ENCODE measurements at regions not wholly inside any gene's neighbourhood (a gene's known extent, or its start where the extent isn't known, plus 50 kb on each side); places are given as distances from the start of the nearest gene placed in this dataset.

DNA sequence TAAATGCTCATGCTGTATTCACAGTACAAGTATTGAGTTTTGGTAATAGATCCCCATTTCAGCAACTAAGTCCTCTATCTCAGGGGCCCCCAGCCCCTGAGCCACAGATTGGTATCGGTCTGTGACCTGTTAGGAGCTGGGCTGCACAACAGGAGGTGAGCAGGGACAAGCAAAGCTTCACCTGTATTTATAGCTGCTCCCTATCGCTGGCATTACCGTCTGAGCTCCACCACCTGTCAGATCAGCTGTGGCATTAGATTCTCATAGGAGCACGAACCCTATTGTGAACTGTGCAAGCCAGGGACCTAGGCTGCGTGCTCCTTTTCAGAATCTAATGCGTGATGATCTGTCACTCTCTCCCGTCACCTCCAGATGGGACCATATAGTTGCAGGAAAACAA, 262.8 kb upstream of the UBE2E2 start:
- DNase-seq (ENCODE audit: low read depth) = no peak

GRCh38 chr3:22942981-22943380, 260.1 kb upstream of the UBE2E2 start:
- DNase-seq (ENCODE audit: low read depth) = no peak

GRCh38 chr3:22947851-22948250, 255.3 kb upstream of the UBE2E2 start:
- DNase-seq (ENCODE audit: low read depth) = no peak

GRCh38 chr3:22951910-22952309, 251.2 kb upstream of the UBE2E2 start:
- no peak for DNase-seq (ENCODE audit: low read depth)

- no peak for DNase-seq (ENCODE audit: low read depth)
Measured at GRCh38 chr3:22952860-22953259, 250.3 kb upstream of the UBE2E2 start.

DNA sequence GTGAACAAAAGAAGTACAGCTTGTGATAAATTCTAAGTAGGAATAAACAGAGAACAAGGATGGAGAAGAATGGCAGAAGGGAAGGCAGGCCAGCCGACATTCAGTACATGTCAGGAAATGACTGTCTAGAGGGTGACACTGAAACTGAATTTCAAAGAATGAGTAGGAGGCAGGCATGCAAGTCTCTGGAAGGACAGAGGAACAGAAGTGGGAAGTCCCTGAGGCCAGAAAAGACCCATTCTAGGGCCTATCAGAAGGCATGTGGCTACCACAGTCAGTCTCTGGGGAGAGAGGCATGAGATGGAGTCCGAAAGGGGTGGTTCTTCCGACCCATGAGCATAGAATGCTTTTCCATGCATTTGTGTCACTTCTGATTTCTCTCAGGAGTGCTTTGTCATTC, 243.5 kb upstream of the UBE2E2 start:
- no peak for DNase-seq (ENCODE audit: low read depth)

DNA sequence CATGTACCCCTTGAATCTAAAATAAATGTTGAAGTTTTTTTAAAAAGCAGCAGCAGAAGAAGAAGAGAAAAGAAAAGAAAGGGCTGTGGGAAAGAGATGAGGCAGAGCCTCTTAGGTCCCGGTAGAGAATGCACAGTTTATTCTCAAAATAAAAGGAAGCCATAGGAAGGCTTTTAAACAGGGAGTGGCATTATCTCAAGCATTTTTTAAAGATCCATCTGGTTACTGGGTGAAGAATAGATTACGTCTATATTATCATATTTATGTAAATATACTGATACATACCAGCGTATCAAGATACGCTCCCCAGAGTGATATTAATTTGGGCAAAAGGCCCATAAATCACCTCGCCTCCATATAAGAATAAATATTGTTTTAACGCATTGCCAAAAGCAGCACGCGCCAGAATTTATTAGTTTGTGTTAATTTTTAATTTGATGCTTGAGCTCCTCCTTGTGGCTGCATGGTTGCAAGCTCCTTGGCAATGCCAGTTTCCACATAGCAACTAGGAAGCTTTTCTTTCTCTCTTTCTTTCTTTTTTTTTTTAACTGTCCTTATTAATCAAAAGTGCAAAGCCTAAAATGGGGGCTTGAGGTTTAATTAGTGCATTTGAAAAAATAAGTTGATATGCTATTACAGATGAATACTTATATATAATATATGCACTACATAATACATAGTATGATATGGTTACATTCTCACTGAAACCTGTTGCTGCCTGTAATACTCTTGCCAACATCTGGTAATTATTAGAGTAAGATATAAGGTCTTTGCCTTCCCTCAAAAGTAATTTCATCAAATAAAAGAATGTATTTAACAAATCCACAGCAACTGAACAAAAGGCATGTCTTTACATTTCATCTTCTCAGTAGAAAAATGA, 242.8 kb upstream of the UBE2E2 start:
- no peak for DNase-seq (ENCODE audit: low read depth)

DNA sequence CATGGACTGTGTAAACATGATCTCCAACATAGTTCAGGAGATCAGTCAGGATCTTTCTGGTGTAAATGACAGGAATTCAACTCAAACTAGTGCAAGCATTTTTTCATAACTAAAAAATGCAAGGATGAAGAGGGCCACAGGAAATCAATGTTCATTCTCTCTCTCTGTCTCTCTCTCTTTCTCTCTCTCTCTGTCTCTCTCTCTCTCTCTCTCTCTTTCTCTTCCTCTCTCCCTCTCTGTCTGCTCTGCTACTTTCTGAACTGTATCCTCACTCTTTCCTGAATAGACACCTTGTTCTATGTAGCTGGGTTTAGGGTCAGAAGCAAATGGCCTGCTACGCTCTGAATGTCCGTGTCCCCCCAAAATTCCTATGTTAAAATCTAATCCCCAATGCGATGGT, 240.9 kb upstream of the UBE2E2 start:
- no peak for DNase-seq (ENCODE audit: low read depth)

DNA sequence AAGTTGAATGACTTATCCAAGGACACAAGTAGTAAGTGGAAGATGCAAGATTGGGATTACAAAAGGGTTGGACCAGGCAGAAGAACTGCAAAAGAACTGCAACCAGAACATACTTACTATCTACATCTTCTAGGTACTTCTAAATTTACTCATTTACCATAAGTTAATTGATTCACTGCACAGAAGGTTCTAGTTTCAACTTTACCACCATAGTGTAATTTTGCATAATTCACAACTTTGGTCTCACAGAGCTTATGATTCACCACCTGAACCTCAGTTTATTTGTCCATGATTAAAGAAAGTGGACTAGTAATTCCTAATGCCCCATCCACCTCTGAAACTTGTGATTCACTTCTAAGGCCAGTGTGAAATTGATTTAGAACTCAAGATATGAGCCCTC, 236.8 kb upstream of the UBE2E2 start:
- no peak for DNase-seq (ENCODE audit: low read depth)

GRCh38 chr3:22969276-22969675, 233.9 kb upstream of the UBE2E2 start:
- no peak for DNase-seq (ENCODE audit: low read depth)

DNA sequence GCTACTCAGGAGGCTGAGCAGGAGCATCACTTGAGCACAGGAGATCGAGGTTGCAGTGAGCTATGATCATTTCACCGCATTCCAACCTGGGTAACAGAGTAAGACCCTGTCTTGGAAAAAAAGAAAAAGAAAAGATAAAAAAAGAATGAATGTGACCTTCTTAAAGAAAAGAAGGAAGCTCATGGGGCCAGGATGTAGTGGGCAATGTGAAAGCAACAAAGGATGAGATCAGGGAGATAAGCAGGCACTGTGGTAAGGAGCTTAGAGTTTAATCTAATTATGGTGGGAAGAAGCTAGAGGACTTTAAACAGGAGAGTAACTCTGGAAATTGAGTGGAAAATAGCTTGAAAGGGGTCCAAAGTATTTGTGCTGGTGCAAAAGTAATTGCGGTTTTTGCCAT, 231.6 kb upstream of the UBE2E2 start:
- DNase-seq (ENCODE audit: low read depth) = no peak

DNA sequence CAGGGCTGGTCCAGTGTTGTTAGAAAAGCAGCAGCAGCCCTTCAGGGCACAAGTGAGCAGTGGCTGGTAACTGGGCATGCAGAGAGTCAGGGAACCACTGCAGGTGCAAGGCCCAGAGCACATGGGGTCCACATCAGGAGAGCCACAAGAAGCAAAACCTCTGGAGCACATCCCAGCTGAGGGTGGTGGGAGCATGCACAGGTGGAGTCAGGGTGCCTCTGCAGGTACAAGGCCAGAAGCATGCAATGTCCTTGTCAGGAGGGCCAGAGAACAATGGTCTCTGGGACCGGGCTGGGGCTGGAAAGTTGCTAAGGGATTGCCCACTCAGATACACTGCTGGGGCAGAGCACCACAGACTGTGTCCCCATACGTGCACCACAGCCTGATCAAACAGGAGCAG, 226.1 kb upstream of the UBE2E2 start:
- no peak for DNase-seq (ENCODE audit: low read depth)

DNA sequence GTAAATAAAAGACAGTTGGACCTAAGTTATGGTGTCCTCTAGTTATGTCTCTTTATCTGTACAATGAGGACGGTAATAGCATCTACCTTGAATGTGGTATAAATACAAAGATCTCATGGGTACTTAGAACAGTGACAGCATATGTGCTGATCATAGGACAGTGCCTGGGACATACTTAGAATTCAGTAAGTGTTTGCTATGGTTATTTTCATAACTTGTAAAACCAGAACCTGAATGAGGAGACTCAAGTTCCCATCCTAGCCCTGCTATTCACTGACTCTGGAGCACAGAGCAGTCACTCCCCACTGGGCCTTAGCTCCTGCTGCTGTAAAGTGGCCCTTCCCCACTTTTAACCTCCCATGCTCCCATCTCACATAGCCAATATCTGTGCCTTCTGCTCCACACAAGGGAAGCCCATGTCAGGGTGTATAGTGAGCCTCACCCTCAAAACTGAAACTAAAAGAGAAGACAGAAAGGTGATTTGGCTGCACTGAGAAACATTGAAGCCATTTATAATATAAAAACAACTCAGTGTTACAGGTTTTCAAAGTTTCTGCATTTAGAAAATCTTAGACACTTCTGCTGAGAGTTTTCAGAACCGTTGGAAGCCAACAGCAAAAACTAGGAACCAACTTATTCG, 225.4 kb upstream of the UBE2E2 start:
- DNase-seq (ENCODE audit: low read depth) = no peak

DNA sequence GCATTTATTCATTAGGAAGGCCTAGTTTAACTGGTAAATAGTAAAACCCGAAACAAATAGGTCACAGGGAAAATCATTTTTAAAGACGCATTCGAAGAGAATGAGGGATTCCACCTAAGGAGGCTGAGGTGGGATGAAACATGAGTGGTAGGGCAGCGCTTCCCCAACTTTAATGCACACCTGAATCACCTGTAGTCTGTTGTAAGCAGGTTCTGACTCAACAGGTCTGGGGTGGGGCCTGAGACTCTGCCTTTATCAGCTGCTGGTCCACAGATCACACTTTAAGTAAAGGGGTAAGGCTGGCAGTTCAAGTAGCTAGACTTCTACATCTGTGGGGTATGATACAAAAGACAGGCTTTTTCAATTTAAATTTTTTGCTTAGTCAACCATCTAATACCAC, 223.5 kb upstream of the UBE2E2 start:
- DNase-seq (ENCODE audit: low read depth) = no peak

GRCh38 chr3:22980346-22980745, 222.8 kb upstream of the UBE2E2 start:
- no peak for DNase-seq (ENCODE audit: low read depth)

GRCh38 chr3:22981166-22981565, 222.0 kb upstream of the UBE2E2 start:
- no peak for DNase-seq (ENCODE audit: low read depth)

GRCh38 chr3:22981861-22982260, 221.3 kb upstream of the UBE2E2 start:
- no peak for DNase-seq (ENCODE audit: low read depth)

DNA sequence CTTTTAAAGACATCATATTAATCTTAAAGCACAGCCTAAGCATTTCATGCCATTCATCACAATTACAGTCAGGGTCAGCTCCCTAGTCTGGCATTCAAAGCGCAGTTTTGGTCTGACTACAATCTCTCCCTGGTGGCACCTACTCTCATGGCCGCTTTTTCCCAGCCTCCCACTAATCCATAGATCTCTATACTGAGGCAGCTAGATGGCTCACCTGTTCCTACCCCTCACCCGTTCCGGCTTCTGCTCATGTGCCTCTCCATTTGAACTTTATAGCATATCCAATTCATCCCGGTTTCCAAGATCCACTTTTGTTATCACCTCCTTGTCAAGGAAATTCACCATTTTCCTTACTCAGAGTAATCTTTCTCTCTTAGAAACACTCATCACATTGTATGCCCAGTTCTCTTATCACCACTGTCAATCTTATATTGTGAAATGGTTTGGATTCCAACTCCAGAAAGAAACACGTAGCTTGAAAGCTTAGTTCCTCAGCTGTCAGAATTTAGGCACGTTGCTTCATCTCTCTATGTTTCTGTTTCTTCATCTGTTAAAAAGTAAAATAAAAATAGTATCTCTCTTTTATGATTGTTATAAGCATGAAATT, 220.0 kb upstream of the UBE2E2 start:
- no peak for DNase-seq (ENCODE audit: low read depth)

GRCh38 chr3:22986958-22987357, 216.2 kb upstream of the UBE2E2 start:
- DNase-seq (ENCODE audit: low read depth) = no peak

GRCh38 chr3:22988566-22988965, 214.6 kb upstream of the UBE2E2 start:
- no peak for DNase-seq (ENCODE audit: low read depth)

GRCh38 chr3:22989716-22990115, 213.4 kb upstream of the UBE2E2 start:
- DNase-seq (ENCODE audit: low read depth) = no peak

- no peak for DNase-seq (ENCODE audit: low read depth)
Measured at GRCh38 chr3:22990291-22991200, 212.6 kb upstream of the UBE2E2 start.

Measured in activated T-cell treated with anti-CD3 and anti-CD28 coated beads for 1 hour (primary cell).